ENCODE measurements at regions not wholly inside any gene's neighbourhood (a gene's known extent, or its start where the extent isn't known, plus 50 kb on each side); places are given as distances from the start of the nearest gene placed in this dataset.
"Not testable (repeated sequence)": the region's sequence is repeated elsewhere in the genome, so short reads cannot be mapped to it uniquely, and the experiment has no call there.

GRCh38 chr7:53238021-53238605, 202.7 kb downstream of the POM121L12 start:
- no peak for DNase-seq (ENCODE audit: low spot score)

DNA sequence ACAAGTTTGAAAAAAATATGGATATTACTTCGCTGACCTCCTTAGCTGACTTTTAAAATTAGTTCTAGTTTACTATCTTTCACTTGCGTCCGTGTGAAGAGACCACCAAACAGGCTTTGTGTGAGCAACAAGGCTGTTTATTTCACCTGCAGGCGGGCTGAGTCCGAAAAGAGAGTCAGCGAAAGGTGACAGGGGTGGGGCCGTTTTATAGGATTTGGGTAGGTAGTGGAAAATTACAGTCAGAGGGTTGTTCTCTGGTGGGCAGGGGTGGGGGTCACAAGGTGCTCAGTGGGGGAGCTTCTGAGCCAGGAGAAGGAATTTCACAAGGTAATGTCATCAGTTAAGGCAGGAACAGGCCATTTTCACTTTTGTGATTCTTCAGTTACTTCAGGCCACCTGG, 203.7 kb downstream of the POM121L12 start:
- DNase-seq (ENCODE audit: low spot score), result not testable (repeated sequence)

GRCh38 chr7:53245721-53246120, 210.3 kb downstream of the POM121L12 start:
- no peak for DNase-seq (ENCODE audit: low spot score)

- peak; percentile 70 for DNase-seq (ENCODE audit: low spot score)
Measured at GRCh38 chr7:53246957-53247356, 211.5 kb downstream of the POM121L12 start.

- DNase-seq (ENCODE audit: low spot score), result no peak
Measured at GRCh38 chr7:53252539-53252938, 217.1 kb downstream of the POM121L12 start.

DNA sequence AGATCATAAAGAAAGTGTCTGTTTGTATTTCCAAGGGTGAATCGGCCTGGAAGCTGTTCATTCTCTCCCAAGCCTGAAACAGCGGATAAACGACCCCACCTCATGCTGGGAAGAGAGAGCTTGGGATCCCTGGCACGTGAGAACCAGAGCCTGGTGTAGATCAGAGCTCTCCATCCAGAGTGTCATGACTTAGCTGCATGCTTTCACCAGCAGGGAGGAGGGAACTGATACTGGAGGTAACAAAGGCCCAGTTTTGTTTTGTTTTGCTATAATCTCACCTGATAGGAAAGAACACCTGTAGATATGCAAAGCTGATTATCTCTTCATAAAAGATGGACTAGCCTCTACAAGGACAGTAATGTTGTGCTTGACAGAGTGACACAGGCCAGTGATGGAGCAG, 236.6 kb downstream of the POM121L12 start:
- no peak for DNase-seq (ENCODE audit: low spot score)

DNA sequence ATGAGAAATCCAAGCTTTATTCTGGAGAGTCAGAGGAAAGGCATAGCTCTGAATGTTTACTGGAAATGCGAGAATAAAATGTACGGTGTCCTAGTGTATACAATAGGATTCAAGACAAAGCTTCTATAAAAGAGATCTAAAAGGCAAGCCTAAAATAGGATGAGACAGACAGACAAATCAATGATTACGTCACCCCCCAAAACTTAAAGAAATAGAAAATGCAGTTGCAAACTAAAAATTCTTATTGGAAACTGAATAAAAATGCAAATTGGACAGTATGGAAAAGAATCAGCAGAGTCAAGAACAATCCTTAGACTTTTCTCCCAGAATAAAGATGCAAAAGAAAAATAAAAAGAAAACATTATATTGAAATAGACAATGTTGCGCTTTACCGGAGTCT, 245.9 kb downstream of the POM121L12 start:
- DNase-seq (ENCODE audit: low spot score), result no peak

DNA sequence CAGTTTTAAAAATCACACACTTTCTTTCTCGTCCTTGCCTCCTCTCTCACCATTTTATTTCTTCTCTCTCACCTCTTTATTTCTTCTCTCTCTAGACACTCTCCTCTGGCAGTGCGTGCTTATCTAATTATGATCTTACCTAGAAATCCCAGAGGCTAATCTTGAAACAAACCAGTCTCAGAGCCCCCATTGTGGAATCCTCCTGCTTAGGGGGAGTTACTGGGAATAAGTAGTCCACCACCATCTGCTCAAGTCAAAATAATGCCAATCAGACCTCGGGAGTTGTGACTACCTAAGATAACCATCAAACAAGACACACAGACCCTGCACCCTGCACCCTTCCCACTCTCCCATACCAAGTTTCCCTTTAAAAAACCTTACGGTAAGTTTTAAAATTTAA, 256.9 kb downstream of the POM121L12 start:
- no peak for DNase-seq (ENCODE audit: low spot score)

- DNase-seq (ENCODE audit: low spot score), result no peak
Measured at GRCh38 chr7:53302496-53303246, 267.2 kb downstream of the POM121L12 start.

DNA sequence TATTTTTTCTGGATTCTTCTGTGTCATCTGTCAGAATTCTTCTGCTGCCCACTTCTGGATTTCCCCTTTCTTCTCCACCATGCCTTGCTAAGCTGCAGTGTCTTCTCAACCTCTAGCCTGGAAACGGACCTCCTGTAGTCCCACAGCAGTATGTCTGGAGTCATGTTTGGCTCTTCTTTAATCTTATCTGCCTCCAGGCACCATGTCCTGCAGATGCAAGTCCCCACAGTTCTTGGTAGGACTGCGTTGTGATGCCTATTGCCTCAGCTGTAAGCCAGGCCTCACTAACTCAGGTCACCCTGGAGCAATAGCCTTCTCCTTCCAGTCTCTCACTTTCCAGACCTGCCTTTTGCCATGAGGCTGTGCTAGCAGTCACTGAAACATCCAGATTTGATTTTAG, 268.3 kb downstream of the POM121L12 start:
- no peak for DNase-seq (ENCODE audit: low spot score)

GRCh38 chr7:53306846-53307245, 271.4 kb downstream of the POM121L12 start:
- no peak for DNase-seq (ENCODE audit: low spot score)

DNA sequence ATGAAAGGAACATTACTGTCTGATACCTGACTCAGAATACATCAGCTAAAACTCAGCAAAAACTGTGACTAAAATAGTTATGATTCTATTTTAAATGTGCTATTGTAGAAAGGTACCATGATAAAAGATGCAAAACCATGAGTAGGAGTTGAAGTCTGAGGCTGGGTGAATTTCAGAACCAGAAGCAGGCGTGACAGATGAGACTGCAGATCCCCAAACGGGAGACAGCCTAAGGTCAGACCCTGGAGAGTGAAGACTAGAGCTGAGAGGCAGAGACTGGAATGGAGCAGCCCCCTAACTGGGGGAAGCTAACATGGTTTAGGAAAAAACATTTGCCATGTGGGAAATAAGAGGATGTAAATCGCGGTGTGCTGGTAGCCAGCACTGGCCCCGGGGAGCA, 275.8 kb downstream of the POM121L12 start:
- no peak for DNase-seq (ENCODE audit: low spot score)

GRCh38 chr7:53315981-53316380, 280.5 kb downstream of the POM121L12 start:
- DNase-seq (ENCODE audit: low spot score), result no peak

- DNase-seq (ENCODE audit: low spot score), result no peak
Measured at GRCh38 chr7:53318566-53318965, 283.1 kb downstream of the POM121L12 start.

DNA sequence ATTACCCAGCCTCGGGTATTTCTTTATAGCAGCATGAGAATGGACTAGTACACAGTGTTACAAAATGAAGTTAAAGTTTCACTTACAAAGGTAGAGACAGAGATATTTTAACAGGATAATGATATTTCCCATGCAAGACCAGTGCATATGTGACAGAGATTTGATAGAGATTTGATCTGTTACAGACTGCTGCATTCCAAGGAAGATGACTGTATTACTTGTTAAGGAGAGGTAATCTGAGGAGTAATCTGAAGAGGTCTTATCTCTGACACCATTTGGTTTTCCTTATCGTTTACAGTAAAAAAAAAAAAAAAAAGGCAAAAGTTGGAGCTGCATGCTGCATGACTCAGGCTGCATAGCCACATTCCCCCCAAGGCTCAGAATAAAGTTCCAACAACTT, 289.6 kb downstream of the POM121L12 start:
- no peak for DNase-seq (ENCODE audit: low spot score)

GRCh38 chr7:53326634-53327033, 291.2 kb downstream of the POM121L12 start:
- no peak for DNase-seq (ENCODE audit: low spot score)

GRCh38 chr7:53336105-53336668, 300.8 kb downstream of the POM121L12 start:
- DNase-seq (ENCODE audit: low spot score), result no peak

DNA sequence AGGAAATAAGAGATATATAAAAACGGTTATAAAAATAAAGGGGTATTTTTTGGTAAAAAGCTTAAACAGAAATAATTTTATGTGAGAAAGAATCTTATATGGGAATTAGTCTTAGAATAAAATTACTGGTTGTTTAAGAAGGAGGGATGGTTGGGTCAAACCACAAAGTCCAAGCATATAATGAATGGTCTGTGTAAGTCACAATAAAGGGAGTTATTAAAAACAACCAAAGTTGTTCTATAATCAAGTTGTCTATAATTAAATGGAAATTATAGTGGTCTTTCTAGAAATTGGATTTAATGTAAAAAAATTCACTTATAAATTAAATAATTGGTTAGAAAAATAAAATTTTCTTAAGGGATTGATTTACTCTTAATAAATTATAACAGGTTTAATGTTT, 304.8 kb downstream of the POM121L12 start:
- no peak for DNase-seq (ENCODE audit: low spot score)

DNA sequence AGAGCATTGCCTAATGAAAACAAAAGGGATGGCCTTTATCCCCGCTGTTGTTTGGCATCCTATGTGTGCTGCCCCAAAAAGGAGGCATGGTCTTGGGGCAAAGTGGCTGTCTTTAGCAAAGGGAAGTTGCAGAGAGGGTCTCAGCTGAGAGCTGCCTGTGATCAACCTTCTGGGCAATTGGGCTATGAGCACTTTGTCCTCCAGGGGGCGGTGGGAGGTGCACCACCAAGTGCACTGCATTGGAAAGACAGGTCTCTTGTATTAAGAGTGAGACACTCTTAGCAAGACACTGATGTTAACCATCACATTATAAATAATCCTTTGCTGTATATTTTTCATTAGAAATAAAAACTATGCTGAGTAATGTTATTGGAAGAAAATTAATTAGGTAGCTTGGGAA, 314.8 kb downstream of the POM121L12 start:
- DNase-seq (ENCODE audit: low spot score), result no peak

GRCh38 chr7:53351681-53352080, 316.2 kb downstream of the POM121L12 start:
- no peak for DNase-seq (ENCODE audit: low spot score)

- DNase-seq (ENCODE audit: low spot score), result no peak
Measured at GRCh38 chr7:53358269-53358668, 322.8 kb downstream of the POM121L12 start.

DNA sequence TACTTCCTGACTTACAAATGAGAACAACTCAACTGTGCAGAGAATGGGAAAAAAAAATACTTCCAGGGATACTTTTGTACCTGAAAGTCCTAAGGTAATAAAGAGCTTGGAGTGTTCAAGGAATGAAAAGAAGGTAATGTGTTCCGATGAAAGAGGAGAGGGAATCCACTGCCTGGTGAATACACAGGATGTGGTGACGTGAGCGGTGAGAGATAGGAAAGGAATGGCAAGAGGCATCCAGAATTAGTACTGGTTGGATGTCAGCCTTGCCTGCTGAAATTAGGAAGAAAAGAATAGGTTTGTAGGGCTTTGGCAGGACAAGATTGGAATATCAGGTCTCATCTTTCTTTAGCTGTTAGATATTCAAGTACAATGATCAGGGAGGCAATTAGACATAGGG, 347.7 kb downstream of the POM121L12 start:
- no peak for DNase-seq (ENCODE audit: low spot score)

GRCh38 chr7:53385239-53385638, 349.8 kb downstream of the POM121L12 start:
- not testable (repeated sequence) for DNase-seq (ENCODE audit: low spot score)

GRCh38 chr7:53387515-53387914, 352.1 kb downstream of the POM121L12 start:
- DNase-seq (ENCODE audit: low spot score), result no peak

Data from kidney capillary endothelial cell (primary cell).